ENCODE measurements at regions not wholly inside any gene's neighbourhood (a gene's known extent, or its start where the extent isn't known, plus 50 kb on each side); places are given as distances from the start of the nearest gene placed in this dataset.

GRCh38 chr2:5911718-5912117 is 219.5 kb downstream of the SOX11 start:
- no peak for DNase-seq (ENCODE audit: low read depth, low spot score)
- no peak overlapping the region for H3K27ac ChIP-seq

- H3K27ac ChIP-seq = no peak overlapping the region
- DNase-seq (ENCODE audit: low read depth, low spot score) = no peak
Observed at GRCh38 chr2:5913711-5914395, 221.7 kb downstream of the SOX11 start.

- no peak overlapping the region for H3K27ac ChIP-seq
- no peak for DNase-seq (ENCODE audit: low read depth, low spot score)
Observed at GRCh38 chr2:5914811-5915611, 222.8 kb downstream of the SOX11 start.

DNA sequence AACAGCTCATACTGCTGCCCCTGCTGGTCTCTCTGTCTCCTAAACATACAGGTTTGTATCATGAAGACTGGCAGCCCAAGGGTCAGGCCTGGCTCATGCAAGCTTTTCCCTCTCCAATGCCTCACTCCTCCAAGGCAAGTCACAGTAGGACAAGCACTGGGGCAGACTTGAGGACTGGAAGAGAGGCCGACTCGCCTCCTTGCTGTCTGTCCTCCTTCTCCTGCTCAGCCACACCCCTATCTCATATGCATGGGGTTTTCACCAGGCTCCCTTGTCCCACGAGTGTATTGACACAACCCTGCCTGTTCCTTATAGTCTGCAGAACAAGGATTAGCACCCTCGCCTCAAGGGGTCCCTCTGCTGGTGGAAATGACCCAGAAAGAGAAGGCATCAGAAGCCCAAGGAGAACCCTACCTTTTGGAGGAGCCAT is 223.7 kb downstream of the SOX11 start:
- no peak for DNase-seq (ENCODE audit: low read depth, low spot score)
- H3K27ac ChIP-seq = no peak overlapping the region

DNA sequence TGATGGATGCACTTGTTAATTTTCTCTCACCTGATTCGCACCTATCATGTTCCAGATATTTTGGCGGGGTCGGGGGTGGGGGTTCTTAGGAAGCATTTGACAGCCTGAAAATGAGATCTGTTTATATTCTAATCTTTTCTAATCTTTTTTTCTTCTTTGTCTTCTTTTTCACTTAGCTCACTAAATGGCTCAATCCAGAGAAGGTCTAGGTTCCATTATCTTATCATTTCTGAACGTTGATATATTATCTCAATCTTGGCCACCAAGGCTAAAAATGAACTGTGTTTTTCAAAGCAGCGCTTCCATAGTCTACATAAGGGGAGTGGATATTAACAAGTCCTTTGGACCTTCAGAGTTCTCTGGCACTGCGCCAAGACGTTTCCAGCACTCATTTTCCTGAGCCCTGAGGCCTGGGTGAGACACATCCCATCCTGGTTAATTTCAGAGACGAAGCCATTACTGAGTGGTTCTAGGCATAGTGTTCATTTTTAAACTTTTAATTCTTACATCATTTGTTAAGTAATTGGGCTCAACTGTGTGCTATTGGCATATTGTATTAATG is 229.0 kb downstream of the SOX11 start:
- no peak overlapping the region for H3K27ac ChIP-seq
- no peak for DNase-seq (ENCODE audit: low read depth, low spot score)

DNA sequence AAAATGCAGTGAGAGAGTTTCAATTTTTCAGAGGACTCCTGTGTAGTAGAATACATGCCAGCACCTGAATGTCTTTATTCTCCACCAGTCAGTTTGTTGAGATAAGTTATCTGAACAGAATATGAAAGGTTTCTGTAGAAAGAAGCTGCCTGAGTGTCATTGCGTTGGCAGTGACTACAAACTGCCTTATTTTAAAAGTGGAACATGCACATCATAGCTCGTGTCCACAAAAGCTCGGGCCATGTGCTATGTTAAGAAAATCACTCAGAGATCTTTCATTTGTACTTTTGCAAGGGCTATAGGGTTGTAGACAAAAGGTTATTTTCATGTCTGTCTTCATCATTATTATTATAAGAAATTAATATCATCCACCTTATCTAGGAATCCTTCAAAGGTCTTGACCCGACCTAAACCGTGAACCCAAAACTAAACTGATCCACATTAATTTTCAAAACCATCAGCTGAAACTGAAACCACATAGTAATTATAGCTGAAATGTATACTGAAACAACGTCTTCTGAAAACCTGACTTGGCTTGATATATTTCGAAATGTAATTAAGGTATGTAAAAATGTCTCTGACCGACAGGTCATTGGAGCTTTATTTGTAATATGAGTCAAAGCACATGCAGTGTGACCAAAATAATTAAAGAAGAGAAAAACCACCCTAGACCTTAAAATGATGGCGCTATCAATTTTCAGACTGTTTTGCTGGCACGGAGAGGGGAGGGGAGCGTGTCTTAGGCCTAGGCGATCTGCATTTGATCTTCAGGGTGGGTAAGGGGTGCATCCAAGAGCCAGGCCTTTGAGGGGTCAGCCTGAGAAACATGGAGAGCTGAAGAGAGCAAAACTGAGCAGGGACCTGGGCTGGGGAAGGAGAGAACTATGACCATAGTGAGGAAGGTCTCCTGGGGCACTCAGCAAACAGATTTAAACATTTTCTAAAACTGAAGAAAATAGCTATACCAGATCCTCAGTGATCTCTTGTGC is 232.1 kb downstream of the SOX11 start:
- no peak overlapping the region for H3K27ac ChIP-seq

GRCh38 chr2:5925604-5926003 is 233.4 kb downstream of the SOX11 start:
- no peak for DNase-seq (ENCODE audit: low read depth, low spot score)
- no peak overlapping the region for H3K27ac ChIP-seq

More for the DNA sequence above, 232.1 kb downstream of the SOX11 start:
- DNase-seq (ENCODE audit: low read depth, low spot score) = no peak

GRCh38 chr2:5926871-5927512 is 234.8 kb downstream of the SOX11 start:
- no peak for DNase-seq (ENCODE audit: low read depth, low spot score)
- H3K27ac ChIP-seq = no peak overlapping the region

DNA sequence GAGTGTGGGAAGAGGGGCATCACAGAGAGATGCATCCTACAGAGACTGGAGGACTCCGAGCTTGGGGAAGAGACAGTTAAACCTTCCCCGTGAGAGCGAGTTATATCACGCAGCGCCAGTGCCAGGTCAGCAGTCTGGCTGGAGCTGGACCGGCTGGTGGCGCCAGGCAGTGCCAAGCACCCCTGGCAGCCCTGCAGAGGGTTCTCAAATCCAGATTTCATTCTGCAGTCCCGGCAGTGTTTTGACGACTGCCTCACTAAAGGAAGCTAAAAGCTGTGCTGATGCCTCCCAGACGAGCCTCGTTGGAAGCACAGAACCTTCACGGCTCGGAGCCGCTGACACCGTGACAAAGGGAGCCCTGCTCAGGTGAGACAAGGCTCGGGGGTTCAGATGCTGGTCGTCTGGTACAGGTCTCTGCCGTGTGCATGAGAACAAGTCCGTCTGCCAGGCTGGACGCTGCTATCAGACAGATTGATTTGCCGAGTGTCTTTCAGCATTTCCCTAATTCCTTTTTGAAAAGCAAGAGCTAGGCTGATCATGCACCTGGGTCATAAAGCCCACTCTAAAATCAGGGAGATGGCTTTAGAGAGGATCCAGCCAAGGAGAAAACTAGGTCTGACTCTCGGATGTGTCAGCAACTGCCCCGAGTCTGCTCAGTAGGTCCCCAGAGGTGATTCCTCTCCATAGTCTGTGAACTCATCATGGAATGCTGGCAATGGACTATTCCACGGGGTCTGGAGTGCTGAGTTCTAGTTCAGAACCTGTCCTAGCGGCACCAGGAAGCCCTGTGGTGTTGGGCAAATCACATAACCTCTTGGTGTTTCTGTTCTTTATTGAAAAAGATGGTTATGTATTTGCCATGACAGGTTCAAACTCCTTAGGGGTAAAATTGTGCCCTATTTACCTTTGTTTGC is 240.6 kb downstream of the SOX11 start:
- H3K27ac ChIP-seq = no peak overlapping the region
- DNase-seq (ENCODE audit: low read depth, low spot score) = no peak

GRCh38 chr2:5933669-5934068 is 241.5 kb downstream of the SOX11 start:
- no peak for DNase-seq (ENCODE audit: low read depth, low spot score)
- no peak overlapping the region for H3K27ac ChIP-seq

DNA sequence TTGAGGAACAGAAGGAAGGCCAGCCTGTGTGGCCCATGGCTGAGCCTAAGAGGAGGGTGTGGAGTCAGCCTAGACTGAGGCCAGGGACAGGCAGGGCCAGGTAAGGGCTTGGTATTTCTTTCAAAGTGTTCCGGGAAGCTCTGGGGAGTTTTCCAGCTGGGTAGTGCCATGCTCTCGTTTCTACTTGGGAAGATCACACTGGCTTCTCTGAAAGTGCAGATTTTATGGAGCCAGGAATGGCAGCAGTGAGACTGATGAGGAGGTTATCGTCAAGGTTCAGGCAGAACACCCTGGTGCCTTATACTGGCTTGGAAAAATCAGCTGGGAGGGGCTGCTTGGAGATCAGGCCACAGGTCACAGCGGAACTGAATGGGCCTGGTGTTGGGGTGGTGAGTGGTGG is 245.1 kb downstream of the SOX11 start:
- no peak for DNase-seq (ENCODE audit: low read depth, low spot score)
- H3K27ac ChIP-seq = no peak overlapping the region

DNA sequence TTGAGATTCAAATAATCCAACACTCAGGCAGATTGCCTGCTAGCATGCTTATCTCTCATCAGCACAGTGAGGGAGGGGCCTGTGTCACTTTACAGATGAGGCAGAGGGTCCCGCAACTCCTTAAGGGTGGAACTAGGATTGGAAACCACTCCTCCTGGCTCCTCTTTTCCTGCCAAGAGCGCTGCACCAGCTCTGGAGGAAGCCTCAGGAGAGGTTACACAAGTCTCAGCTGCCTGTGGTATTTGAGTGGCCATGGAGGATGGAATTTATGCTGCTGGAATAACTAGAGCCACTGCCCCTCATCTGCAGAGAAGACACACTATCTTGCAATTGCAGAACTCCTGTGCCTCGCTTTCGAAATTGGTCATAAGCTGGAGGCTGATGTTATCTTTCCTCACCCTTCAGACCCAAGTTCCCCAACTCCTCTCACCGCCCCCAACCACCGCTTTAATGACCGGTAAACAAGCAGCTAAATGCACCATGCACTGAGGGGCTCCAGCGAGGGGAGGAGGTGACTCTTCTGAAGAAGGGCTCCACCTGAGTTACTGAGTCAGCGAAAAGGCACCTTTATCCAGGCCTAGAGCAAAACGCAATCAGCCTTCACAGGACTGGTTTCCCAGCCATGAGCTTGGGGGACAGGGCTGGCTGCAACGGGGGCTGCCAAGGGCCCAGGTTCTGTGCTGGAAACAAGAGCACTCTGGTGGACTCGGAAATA is 245.8 kb downstream of the SOX11 start:
- no peak for DNase-seq (ENCODE audit: low read depth, low spot score)
- no peak overlapping the region for H3K27ac ChIP-seq

- no peak overlapping the region for H3K27ac ChIP-seq
- no peak for DNase-seq (ENCODE audit: low read depth, low spot score)
Observed at GRCh38 chr2:5938566-5938896, 246.3 kb downstream of the SOX11 start.

DNA sequence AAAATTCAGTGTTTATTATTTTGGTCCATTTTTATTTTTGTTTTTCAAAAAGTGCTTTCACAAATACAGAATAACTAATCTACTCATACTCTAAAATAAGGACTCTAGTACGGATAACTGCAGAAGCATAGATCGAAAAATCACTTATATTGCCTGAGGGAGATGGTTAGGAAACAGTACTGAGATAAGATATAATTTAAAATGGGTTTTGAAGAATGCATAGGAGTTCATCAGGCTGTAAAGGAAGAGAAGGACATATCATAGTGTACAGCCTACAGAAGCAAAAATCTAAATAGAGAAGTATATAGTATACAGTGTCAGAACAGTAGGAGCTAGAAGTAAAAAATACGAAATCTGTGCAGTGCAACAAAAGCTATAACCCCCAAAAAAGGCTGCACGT is 247.4 kb downstream of the SOX11 start:
- no peak for DNase-seq (ENCODE audit: low read depth, low spot score)
- no peak overlapping the region for H3K27ac ChIP-seq

GRCh38 chr2:5940596-5941535 is 248.7 kb downstream of the SOX11 start:
- H3K27ac ChIP-seq = no peak overlapping the region
- no peak for DNase-seq (ENCODE audit: low read depth, low spot score)

GRCh38 chr2:5942204-5942603 is 250.0 kb downstream of the SOX11 start:
- no peak for DNase-seq (ENCODE audit: low read depth, low spot score)
- no peak overlapping the region for H3K27ac ChIP-seq

- DNase-seq (ENCODE audit: low read depth, low spot score) = no peak
- no peak overlapping the region for H3K27ac ChIP-seq
Observed at GRCh38 chr2:5945742-5946141, 253.6 kb downstream of the SOX11 start.
